Liver (tissue), 8 donors: ENCODE measurements at regions not wholly inside any gene's neighbourhood (a gene's known extent, or its start where the extent isn't known, plus 50 kb on each side); places are given as distances from the start of the nearest gene placed in this dataset.

Experiments
- DNase-seq: peaks from one replicate; pipeline ENCODE4 v3.0.0-alpha.2; 2017; ENCODE audit warnings: low spot score
- H3K27ac ChIP-seq, 2 donors: one replicate each; pipeline ENCODE4 v1.7.0; 2013; ENCODE audit warnings: inconsistent platforms in 2 of 2, low read length in 2 of 2, control low read depth in 1 of 2, low read depth in 1 of 2, mild to moderate bottlenecking in 1 of 2
- H3K27me3 ChIP-seq, 4 donors: one replicate each; pipeline versions ENCODE4 v1.6.1 to v1.7.0; 2013; ENCODE audit warnings: low read length in 3 of 4, inconsistent platforms in 1 of 4, mild to moderate bottlenecking in 1 of 4, moderate library complexity in 1 of 4; ENCODE audit not compliant: control insufficient read depth in 4 of 4, insufficient read depth in 4 of 4
- H3K36me3 ChIP-seq, 4 donors: one replicate each; pipeline versions ENCODE4 v1.6.1 to v1.7.0; 2013; ENCODE audit warnings: low read length in 3 of 4, mild to moderate bottlenecking in 3 of 4, low read depth in 1 of 4, moderate library complexity in 1 of 4; ENCODE audit not compliant: control insufficient read depth in 4 of 4, insufficient read depth in 3 of 4
- H3K4me1 ChIP-seq, 4 donors: one replicate each; pipeline versions ENCODE4 v1.6.1 to v1.7.0; 2013; ENCODE audit warnings: low read length in 3 of 4, mild to moderate bottlenecking in 3 of 4, moderate library complexity in 1 of 4; ENCODE audit not compliant: control insufficient read depth in 4 of 4, insufficient read depth in 4 of 4
- H3K4me3 ChIP-seq, 3 donors: one replicate each; pipeline versions ENCODE4 v1.6.1 to v1.7.0; 2013; ENCODE audit warnings: low read length in 3 of 3, control low read depth in 1 of 3, low read depth in 1 of 3, mild to moderate bottlenecking in 1 of 3
- H3K9ac ChIP-seq, 2 donors: one replicate each; pipeline ENCODE4 v1.7.0; 2013; ENCODE audit warnings: low read length in 2 of 2, mild to moderate bottlenecking in 2 of 2, moderate library complexity in 2 of 2, control low read depth in 1 of 2, low read depth in 1 of 2
- H3K9me3 ChIP-seq, 4 donors: one replicate each; pipeline versions ENCODE4 v1.6.1 to v1.7.0; 2013; ENCODE audit warnings: low read length in 3 of 4; ENCODE audit not compliant: control insufficient read depth in 4 of 4
- ATF3 ChIP-seq: IDR thresholded peaks from 2 replicates; pipeline ENCODE4 v1.6.1; 2016; ENCODE audit warnings: antibody characterized with exemption
- CTCF ChIP-seq: fragments of 150-350 bp; IDR thresholded peaks from 2 replicates; pipeline ENCODE4 v1.5.1; 2017; ENCODE audit warnings: improper control_type of control experiment, low read depth, low read length; ENCODE audit not compliant: missing input control
- EGR1 ChIP-seq, 2 donors: IDR thresholded peaks; 2 replicates each; pipeline ENCODE4 v1.6.1; 2016 to 2018; ENCODE audit warnings: antibody characterized with exemption in 2 of 2, low read depth in 2 of 2
- FOXA2 ChIP-seq: IDR thresholded peaks from 2 replicates; pipeline ENCODE4 v1.6.1; 2016; ENCODE audit warnings: antibody characterized with exemption
- GABPA ChIP-seq, 2 donors: IDR thresholded peaks in 1 of 2; conservative IDR thresholded peaks in 1 of 2; 2 replicates each; pipeline ENCODE4 v1.6.1; 2016; ENCODE audit warnings: antibody characterized with exemption in 2 of 2, mild to moderate bottlenecking in 1 of 2, moderate library complexity in 1 of 2
- HNF4A ChIP-seq, 2 donors: conservative IDR thresholded peaks; 2 replicates each; pipeline ENCODE4 v1.6.1; 2016; ENCODE audit warnings: antibody characterized with exemption in 2 of 2, mild to moderate bottlenecking in 2 of 2
- HNF4G ChIP-seq: IDR thresholded peaks from 2 replicates; pipeline ENCODE4 v1.6.1; 2016; ENCODE audit warnings: antibody characterized with exemption
- JUND ChIP-seq, 2 donors: IDR thresholded peaks; 2 replicates each; pipeline ENCODE4 v1.6.1; 2016; ENCODE audit warnings: antibody characterized with exemption in 2 of 2
- MAX ChIP-seq: IDR thresholded peaks from 2 replicates; pipeline ENCODE4 v1.6.1; 2016; ENCODE audit warnings: antibody characterized with exemption
- NR2F2 ChIP-seq: IDR thresholded peaks from 2 replicates; pipeline ENCODE4 v1.6.1; 2016; ENCODE audit warnings: antibody characterized with exemption
- RAD21 ChIP-seq, 2 donors: IDR thresholded peaks; 2 replicates each; pipeline ENCODE4 v1.6.1; 2016; ENCODE audit warnings: antibody characterized with exemption in 2 of 2, mild to moderate bottlenecking in 2 of 2
- REST ChIP-seq: IDR thresholded peaks from 2 replicates; pipeline ENCODE4 v1.6.1; 2016; ENCODE audit warnings: antibody characterized with exemption, mild to moderate bottlenecking
- RXRA ChIP-seq, 2 donors: IDR thresholded peaks; 2 replicates each; pipeline ENCODE4 v1.6.1; 2017 to 2018; ENCODE audit warnings: antibody characterized with exemption in 2 of 2, mild to moderate bottlenecking in 1 of 2
- SP1 ChIP-seq: IDR thresholded peaks from 2 replicates; pipeline ENCODE4 v1.6.1; 2018; ENCODE audit warnings: antibody characterized with exemption, mild to moderate bottlenecking
- YY1 ChIP-seq: IDR thresholded peaks from 2 replicates; pipeline ENCODE4 v1.6.1; 2016; ENCODE audit warnings: antibody characterized with exemption, mild to moderate bottlenecking
- ZBTB33 ChIP-seq: IDR thresholded peaks from 2 replicates; pipeline ENCODE4 v1.6.1; 2016; ENCODE audit warnings: antibody characterized with exemption
- WGBS: extraction: QIAGEN DNeasy Blood & Tissue Kit; methylation state at CpG from one replicate; pipeline ENCODE4 v1.1.7; 2013; 5-methylcytosine and 5-hydroxymethylcytosine counted together
- donor health status: healthy.
- donor health status: healthy.
- donor health status: healthy.
- donor health status: healthy.
- donor health status: healthy.

- no peak overlapping the region for H3K27ac ChIP-seq
- no peaks in the 10 kb centered on the region for H3K36me3 ChIP-seq
- DNase-seq = no peak
- H3K9me3 ChIP-seq = peaks cover 0 to 3% (median 0%) of the 10 kb centered on the region in 4 donors
- no peak overlapping the region for H3K4me3 ChIP-seq
- WGBS = 81% methylated on average over 3 of the region's 3 CpGs
- H3K9ac ChIP-seq = no peak overlapping the region
- no peaks in the 10 kb centered on the region for H3K27me3 ChIP-seq
- H3K4me1 ChIP-seq = no peaks in the 10 kb centered on the region
- TF ChIP-seq RXRA (IDR thresholded peaks at IDR 0.05) (no peak), CTCF (no peak), RAD21 (IDR thresholded peaks at IDR 0.05) (no peak), MAX (no peak), FOXA2 (no peak), NR2F2 (no peak)
Observed at GRCh38 chr10:111968647-111969046, 214.9 kb downstream of the GPAM start.

GRCh38 chr10:111970111-111970510 lies 213.5 kb downstream of the GPAM start:
- 97% methylated on average over 5 of the region's 5 CpGs for WGBS
- no peak overlapping the region for H3K4me3 ChIP-seq
- DNase-seq = no peak

More at GRCh38 chr10:111970111-111970510, 213.5 kb downstream of the GPAM start:
- Histone ChIP-seq H3K36me3 (no peaks in the 10 kb centered on the region), H3K27ac (no peak overlapping the region), H3K9ac (no peak overlapping the region), H3K9me3 (peaks cover 0 to 3% (median 0%) of the 10 kb centered on the region in 4 donors), H3K4me1 (no peaks in the 10 kb centered on the region), H3K27me3 (no peaks in the 10 kb centered on the region)
- TF ChIP-seq HNF4G (no peak), EGR1 (IDR thresholded peaks at IDR 0.05; ENCODE audit: low read depth in 2 of 2) (no peak), CTCF (no peak), ATF3 (no peak), GABPA (IDR thresholded peaks at IDR 0.05 in 1 of 2, conservative IDR thresholded peaks at IDR 0.05 in 1 of 2) (no peak), REST (no peak), FOXA2 (no peak), HNF4A (conservative IDR thresholded peaks at IDR 0.05) (no peak), JUND (IDR thresholded peaks at IDR 0.05) (no peak), ZBTB33 (no peak), RXRA (IDR thresholded peaks at IDR 0.05) (no peak), NR2F2 (no peak), RAD21 (IDR thresholded peaks at IDR 0.05) (no peak), MAX (no peak), YY1 (no peak), SP1 (no peak)
